Hematopoietic multipotent progenitor cell treated with erythropoietin and hydrocortisone succinate and interleukin-3 and kit ligand, for 17 days (in vitro differentiated cells): ENCODE measurements at regions not wholly inside any gene's neighbourhood (a gene's known extent, or its start where the extent isn't known, plus 50 kb on each side); places are given as distances from the start of the nearest gene placed in this dataset.
"Not testable (repeated sequence)": the region's sequence is repeated elsewhere in the genome, so short reads cannot be mapped to it uniquely, and the experiment has no call there.

ENCODE experiments used
- DNase-seq: peaks from one replicate; pipeline ENCODE4 v3.0.0-alpha.2; 2015; ENCODE audit warnings: low spot score

- no peak for DNase-seq
These were observed 210.1 kb upstream of the ARHGEF26 start for GRCh38 chr3:153911116-153911515.

- no peak for DNase-seq
These were observed 201.4 kb upstream of the ARHGEF26 start for GRCh38 chr3:153919773-153920172.

- DNase-seq = no peak
These were observed 199.4 kb upstream of the ARHGEF26 start for GRCh38 chr3:153921826-153922225.

GRCh38 chr3:153925841-153926514 lies 195.2 kb upstream of the ARHGEF26 start:
- no peak for DNase-seq

GRCh38 chr3:153927107-153927506 lies 194.1 kb upstream of the ARHGEF26 start:
- no peak for DNase-seq

- DNase-seq = no peak
These were observed 192.3 kb upstream of the ARHGEF26 start for GRCh38 chr3:153928851-153929250.

- not testable (repeated sequence) for DNase-seq
These were observed 187.7 kb upstream of the ARHGEF26 start for GRCh38 chr3:153933481-153933880.

- no peak for DNase-seq
These were observed 177.1 kb upstream of the ARHGEF26 start for GRCh38 chr3:153944084-153944483.

GRCh38 chr3:153951276-153951675 lies 169.9 kb upstream of the ARHGEF26 start:
- DNase-seq = no peak

- no peak for DNase-seq
These were observed 169.1 kb upstream of the ARHGEF26 start for GRCh38 chr3:153952091-153952490.

- no peak for DNase-seq
These were observed 164.6 kb upstream of the ARHGEF26 start for GRCh38 chr3:153956613-153957012.

- DNase-seq = no peak
These were observed 163.8 kb upstream of the ARHGEF26 start for GRCh38 chr3:153957421-153957820.

GRCh38 chr3:153958635-153959595 lies 162.3 kb upstream of the ARHGEF26 start:
- no peak for DNase-seq

GRCh38 chr3:153960458-153961074 lies 160.6 kb upstream of the ARHGEF26 start:
- no peak for DNase-seq

- no peak for DNase-seq
These were observed 159.7 kb upstream of the ARHGEF26 start for GRCh38 chr3:153961494-153961893.

GRCh38 chr3:153963012-153963411 lies 158.2 kb upstream of the ARHGEF26 start:
- DNase-seq = no peak

- DNase-seq = no peak
These were observed 153.9 kb upstream of the ARHGEF26 start for GRCh38 chr3:153967260-153967659.

GRCh38 chr3:153970047-153970446 lies 151.1 kb upstream of the ARHGEF26 start:
- DNase-seq = no peak

- DNase-seq = no peak
These were observed 150.3 kb upstream of the ARHGEF26 start for GRCh38 chr3:153970741-153971347.

- DNase-seq = no peak
These were observed 148.3 kb upstream of the ARHGEF26 start for GRCh38 chr3:153972862-153973261.

- no peak for DNase-seq
These were observed 147.4 kb upstream of the ARHGEF26 start for GRCh38 chr3:153973722-153974265.

- DNase-seq = no peak
These were observed 146.6 kb upstream of the ARHGEF26 start for GRCh38 chr3:153974614-153975013.
